NCI-H2029 (cell line): ENCODE measurements at regions not wholly inside any gene's neighbourhood (a gene's known extent, or its start where the extent isn't known, plus 50 kb on each side); places are given as distances from the start of the nearest gene placed in this dataset.
"Not testable (repeated sequence)": the region's sequence is repeated elsewhere in the genome, so short reads cannot be mapped to it uniquely, and the experiment has no call there.

Source experiments
- DNase-seq: peaks from one replicate; lab custom pipeline; 2025; lab: John Stamatoyannopoulos, UW

DNA sequence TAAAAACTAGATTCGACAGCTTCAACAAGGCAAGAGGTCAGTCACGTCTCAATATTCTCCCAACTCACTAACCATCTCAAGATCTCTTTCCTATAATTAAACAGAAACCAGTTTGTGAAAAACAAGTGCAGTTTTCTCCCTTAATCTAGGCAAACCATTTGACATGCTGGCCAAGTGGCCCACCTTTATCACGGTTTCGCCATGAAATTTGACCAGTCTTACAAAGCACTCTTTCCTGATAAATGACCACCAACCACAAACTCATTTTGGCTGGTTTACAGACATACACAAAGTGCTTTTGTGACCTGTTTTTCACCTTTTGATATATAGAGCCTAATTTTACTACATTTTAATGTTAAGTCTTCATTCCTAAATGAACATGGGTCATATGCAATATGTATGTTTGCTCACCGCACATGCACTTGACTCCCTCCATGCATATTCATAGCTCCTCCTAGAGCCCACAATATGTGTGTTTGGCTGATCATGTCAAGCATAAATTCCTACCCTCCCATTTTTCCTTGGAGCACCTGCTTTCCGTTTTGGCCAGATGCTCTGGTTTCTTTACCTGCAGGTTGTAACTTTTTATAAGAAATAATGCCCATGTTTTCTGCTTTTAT is 385.1 kb downstream of the RAD51AP2 start:
- no peak for DNase-seq

GRCh38 chr2:17130627-17131026 is 387.6 kb downstream of the RAD51AP2 start:
- DNase-seq, result not testable (repeated sequence)

DNA sequence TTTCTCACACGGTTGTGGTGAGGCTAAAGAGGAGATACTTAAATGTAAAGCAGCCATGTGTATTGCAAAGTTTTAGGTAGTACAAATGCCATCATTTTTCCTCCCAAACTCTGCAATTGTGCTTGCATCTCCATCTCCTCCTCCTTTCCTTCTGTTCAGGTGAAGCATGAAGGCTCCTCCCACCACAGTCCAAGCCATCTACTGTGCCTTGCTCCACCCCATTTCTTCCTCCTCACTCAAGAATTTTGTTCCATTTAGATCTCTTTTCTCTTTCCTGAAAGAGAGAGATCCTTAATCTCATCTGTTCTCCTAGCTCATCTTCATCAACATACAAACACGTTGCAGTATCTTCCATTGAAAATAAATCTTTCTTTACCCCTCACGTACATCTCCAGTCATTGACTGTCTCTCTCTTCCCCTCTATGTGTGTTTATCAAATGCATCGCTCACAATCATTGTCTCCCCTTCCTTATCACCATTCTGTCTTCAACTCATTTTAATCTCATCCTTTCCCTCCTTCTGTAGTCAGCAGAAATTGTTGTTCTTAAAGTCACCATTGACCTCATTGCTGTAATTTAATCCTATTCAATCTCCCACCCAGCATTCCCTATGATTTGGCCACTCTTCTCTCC is 392.1 kb downstream of the RAD51AP2 start:
- DNase-seq, result no peak

GRCh38 chr2:17124575-17125318 is 393.5 kb downstream of the RAD51AP2 start:
- no peak for DNase-seq

GRCh38 chr2:17122887-17123501 is 395.2 kb downstream of the RAD51AP2 start:
- no peak for DNase-seq

DNA sequence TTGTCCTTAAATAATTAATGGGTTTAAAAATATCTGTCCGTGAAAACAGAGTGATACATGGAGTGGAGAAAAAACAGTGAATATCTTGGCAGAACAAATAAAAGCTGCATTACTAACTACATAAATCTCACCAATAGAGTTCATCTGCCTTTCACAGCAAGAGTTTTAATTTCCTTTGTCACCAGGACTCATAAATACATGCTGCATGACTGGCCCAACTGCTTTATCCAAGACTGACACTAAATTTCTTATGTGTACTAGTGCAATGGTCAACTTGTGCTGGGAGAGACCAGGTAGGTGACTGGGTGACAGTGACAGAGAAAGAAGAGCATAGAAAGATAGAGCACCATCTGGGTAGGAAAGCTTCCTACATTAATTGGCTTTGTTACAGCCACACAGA is 402.8 kb downstream of the RAD51AP2 start:
- no peak for DNase-seq

- no peak for DNase-seq
Observed at GRCh38 chr2:17115042-17115441, 403.2 kb downstream of the RAD51AP2 start.

- no peak for DNase-seq
Observed at GRCh38 chr2:17107871-17108270, 410.4 kb downstream of the RAD51AP2 start.

- DNase-seq, result no peak
Observed at GRCh38 chr2:17107151-17107550, 411.1 kb downstream of the RAD51AP2 start.

DNA sequence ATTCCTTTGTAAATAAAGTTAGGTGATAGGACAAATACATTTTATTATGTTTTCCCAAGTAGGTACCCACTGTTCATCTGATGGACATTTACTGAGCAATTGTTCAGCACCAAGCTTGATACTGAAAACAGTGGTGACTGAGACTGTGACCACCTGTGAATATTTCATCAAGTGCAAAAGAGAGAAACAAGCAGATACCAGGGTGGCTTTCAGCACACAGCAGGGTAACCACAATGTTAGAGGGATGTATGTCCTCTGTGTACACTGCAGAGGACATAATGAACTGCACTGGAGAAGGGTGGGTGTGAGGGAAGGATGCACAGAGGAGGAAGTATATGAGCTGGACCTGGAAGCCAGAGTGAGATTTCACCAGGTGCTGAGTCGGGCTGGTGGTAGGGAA is 411.8 kb downstream of the RAD51AP2 start:
- no peak for DNase-seq

GRCh38 chr2:17104454-17104853 is 413.8 kb downstream of the RAD51AP2 start:
- no peak for DNase-seq

DNA sequence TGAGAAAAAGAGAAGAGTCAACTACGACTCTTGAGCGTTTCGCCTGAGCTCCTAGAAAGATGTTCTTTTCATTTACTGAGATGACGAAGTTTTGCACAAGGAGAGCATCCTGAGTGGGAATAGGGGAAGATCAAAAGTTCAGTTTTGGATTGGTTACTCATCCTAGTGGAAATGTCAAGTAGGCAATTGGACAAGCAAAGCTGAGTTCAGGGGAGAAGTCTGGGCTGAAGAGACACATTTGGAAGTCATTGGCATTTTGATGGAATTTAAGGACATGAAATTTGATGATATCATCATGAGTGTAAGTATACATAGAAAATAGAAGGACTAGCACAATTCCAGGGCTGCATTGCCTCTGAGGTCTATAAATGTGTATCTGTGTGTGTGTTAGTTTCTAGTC is 416.6 kb downstream of the RAD51AP2 start:
- DNase-seq, result no peak

DNA sequence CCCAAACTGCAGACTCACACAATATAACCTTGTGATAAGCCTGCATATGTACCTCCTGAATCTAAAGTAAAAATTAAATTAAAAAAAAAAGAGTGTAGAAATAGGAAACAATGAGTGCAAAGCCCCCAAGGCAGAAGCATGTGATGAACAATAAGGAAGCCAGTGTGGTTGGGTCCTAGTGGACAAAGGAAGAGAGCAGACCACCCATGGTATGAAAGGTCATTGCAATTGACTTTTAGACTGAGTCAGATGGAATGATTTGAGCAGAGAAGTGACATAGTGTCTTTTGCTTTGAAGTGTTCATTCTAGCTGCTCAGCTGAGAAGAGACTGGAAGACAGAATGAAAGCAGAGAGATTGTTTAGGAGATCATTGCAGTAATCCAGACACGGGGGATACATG is 417.1 kb downstream of the RAD51AP2 start:
- DNase-seq, result no peak

GRCh38 chr2:17095340-17095739 is 422.9 kb downstream of the RAD51AP2 start:
- no peak for DNase-seq

DNA sequence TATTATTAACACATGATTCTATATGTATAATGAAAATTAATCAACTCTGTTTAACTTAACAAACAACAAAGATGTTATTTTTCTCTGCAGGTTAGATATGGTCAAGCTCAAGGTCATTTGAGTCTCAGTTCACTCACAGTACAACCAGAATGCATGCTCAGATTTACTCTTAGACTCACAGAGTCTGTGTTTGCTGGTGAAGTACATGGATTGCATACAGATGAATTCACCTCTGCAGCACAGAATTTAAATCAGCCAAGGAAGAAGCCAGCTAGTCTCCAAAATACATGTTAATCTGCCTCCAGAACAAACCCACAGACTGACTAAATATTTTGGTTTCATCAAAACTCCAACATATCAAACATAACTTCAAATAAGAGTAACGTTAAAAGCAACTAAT is 424.5 kb downstream of the RAD51AP2 start:
- no peak for DNase-seq

DNA sequence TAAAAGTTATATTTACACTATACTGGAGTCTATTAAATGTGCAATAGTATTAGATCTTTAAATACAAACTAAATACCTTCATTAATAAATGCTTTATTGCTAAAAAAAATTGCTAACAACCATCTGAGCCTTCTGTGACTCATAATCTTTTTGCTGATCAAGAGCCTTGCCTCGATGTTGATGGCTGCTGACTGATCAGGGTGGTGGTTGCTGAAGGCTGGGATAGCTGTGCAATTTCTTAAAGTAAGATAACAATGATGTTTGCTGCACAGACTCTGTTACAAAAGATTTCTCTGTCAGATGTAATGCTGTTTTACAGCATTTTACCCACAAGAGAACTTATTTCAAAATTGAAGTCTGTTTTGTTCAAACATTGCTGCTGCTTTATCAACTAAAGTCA is 421.4 kb upstream of the CYRIA start:
- no peak for DNase-seq

DNA sequence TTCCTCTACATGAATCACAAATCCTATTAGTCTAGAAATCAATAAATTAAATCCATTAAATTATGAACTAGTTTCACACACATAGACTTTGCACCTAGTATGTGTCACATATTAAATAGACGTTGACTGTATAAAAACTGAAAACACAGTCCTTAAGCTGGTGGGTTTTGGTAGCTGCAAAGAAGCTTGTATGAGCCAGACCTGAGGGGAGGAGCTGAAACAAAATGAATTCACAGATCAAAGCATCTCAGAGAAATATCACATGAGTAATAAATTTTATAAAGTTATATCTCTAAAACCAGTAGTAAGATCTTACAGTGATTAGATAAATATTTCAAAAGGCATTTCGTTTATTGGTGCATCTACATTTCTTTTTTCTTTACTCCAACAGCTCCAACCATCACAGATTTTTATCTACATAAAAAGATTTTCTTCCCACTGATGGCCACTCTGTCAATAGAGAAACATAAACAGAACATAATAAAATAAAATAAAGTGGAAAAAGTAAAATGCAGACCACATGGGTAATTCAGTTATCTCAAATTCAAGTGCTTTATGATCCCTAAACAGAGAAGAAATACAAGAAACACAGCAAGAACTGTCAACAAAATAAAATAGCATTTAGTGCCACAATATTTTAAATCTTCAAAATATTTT is 420.0 kb upstream of the CYRIA start:
- no peak for DNase-seq

DNA sequence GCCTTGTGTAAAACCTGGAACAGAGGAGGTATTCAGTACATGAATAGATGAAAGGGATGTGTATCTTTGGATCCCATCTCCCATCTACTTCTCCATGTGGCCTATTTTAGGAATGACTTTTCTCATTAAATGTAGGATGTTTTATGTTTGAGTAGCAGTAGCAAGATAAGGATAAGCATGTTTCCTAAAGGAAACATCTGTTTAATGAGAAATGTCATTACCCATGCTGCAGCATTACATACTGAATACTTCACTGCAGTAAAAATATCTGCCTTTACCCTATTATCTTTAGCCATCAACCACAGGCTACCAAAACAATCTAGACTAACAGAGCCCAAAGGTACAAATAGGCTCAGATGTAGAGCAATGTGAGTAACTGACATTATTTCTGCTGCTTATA is 419.2 kb upstream of the CYRIA start:
- no peak for DNase-seq

DNA sequence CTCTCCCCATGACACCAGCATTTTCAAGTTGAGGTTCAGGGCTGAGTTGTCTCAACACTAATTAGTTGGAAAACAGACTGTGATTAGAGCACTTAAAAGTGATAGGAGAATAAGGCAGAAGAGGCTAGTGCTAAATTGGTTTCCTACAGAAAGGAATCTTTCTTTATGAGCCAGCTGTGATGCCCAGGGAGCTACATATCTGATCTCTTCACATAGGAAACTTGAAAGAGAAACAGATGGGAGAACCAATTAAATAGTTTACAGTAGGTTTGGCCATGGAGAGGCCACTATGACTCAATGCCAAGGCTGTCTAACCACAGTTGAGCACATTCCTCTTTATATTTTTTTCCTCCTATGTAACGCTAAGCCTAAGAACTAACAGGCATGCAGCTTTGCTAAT is 418.3 kb upstream of the CYRIA start:
- DNase-seq, result no peak

- DNase-seq, result no peak
Observed at GRCh38 chr2:17079262-17079661, 413.6 kb upstream of the CYRIA start.

- DNase-seq, result no peak
Observed at GRCh38 chr2:17076533-17076932, 410.9 kb upstream of the CYRIA start.

GRCh38 chr2:17070711-17071110 is 405.1 kb upstream of the CYRIA start:
- no peak for DNase-seq

DNA sequence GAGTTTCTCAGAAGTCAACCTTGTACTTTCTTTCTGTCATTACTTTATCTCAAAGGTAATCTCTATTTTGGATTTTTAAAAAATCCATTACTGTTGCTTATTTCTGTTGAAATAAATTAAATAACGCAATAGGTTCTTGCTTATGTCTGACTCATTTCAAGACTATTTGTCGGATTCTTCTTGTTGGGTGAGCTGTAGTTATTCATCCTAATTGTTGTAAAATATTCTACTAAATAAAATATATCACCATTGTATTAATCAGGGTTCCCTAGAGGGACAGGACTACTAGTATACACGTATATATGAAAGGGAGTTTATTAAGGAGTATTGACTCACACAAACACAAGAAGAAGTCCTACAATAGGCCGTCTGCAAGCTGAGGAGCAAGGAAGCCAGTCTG is 403.9 kb upstream of the CYRIA start:
- DNase-seq, result no peak
